Karpas-422 (cell line): ENCODE measurements at regions not wholly inside any gene's neighbourhood (a gene's known extent, or its start where the extent isn't known, plus 50 kb on each side); places are given as distances from the start of the nearest gene placed in this dataset.

Experiments used
- DNase-seq: peaks from one replicate; pipeline ENCODE4 v3.0.0-alpha.2; 2015
- H2AFZ ChIP-seq: fragments of 200-600 bp; sonication (generic); 2 replicates; pipeline ENCODE4 v1.6.1; 2014; ENCODE audit warnings: antibody characterized with exemption, low read length, mixed read lengths
- H3K27ac ChIP-seq: fragments of 200-600 bp; sonication (generic); 2 replicates; pipeline ENCODE4 v1.5.1; 2014; ENCODE audit warnings: mild to moderate bottlenecking, low read length, moderate library complexity
- H3K27me3 ChIP-seq: fragments of 200-600 bp; sonication (generic); 2 replicates; pipeline ENCODE4 v1.6.1; 2014; ENCODE audit warnings: low read length, mixed read lengths
- H3K36me3 ChIP-seq: fragments of 200-600 bp; sonication (generic); 2 replicates; pipeline ENCODE4 v1.6.1; 2014; ENCODE audit warnings: low read length, mixed read lengths; ENCODE audit not compliant: insufficient read depth
- H3K4me1 ChIP-seq: fragments of 200-600 bp; sonication (generic); 2 replicates; pipeline ENCODE4 v1.6.1; 2014; ENCODE audit warnings: mild to moderate bottlenecking, low read length, mixed read lengths
- H3K4me2 ChIP-seq: fragments of 200-600 bp; sonication (generic); 2 replicates; pipeline ENCODE4 v1.6.1; 2014; ENCODE audit warnings: low read length, low read depth, mild to moderate bottlenecking; ENCODE audit not compliant: poor library complexity, severe bottlenecking
- H3K4me3 ChIP-seq: fragments of 200-600 bp; sonication (generic); 2 replicates; pipeline ENCODE4 v1.5.1; 2014; ENCODE audit warnings: mild to moderate bottlenecking, antibody characterized with exemption, low read length, mixed read lengths
- H3K79me2 ChIP-seq: fragments of 200-600 bp; sonication (generic); 2 replicates; pipeline ENCODE4 v1.6.1; 2014; ENCODE audit warnings: mild to moderate bottlenecking, low read length, mixed read lengths
- H3K9ac ChIP-seq: fragments of 200-600 bp; sonication (generic); 2 replicates; pipeline ENCODE4 v1.6.0; 2014; ENCODE audit warnings: low read length
- H3K9me2 ChIP-seq: fragments of 200-600 bp; sonication (generic), shearing (Covaris generic); replicated peaks from 2 replicates; pipeline ENCODE4 v1.6.0; 2014; ENCODE audit warnings: mild to moderate bottlenecking, low read length, moderate library complexity; ENCODE audit not compliant: insufficient read depth
- H3K9me3 ChIP-seq: fragments of 300-700, 200-600 bp; sonication (generic); 2 replicates; pipeline ENCODE4 v1.6.1; 2014; ENCODE audit warnings: low read length, mixed read lengths
- H4K20me1 ChIP-seq: fragments of 200-600 bp; sonication (generic); 2 replicates; pipeline ENCODE4 v1.6.1; 2014; ENCODE audit warnings: mild to moderate bottlenecking, antibody characterized with exemption, low read length, low read depth; ENCODE audit not compliant: insufficient read depth

- Histone ChIP-seq H3K4me3 (no peak overlapping the region), H3K79me2 (no peaks in the 10 kb centered on the region), H3K27me3 (no peaks in the 10 kb centered on the region), H4K20me1 (no peaks in the 10 kb centered on the region), H3K27ac (no peak overlapping the region), H3K9me3 (no peaks in the 10 kb centered on the region), H3K9ac (no peak overlapping the region), H3K4me1 (no peaks in the 10 kb centered on the region), H3K9me2 (no peaks in the 10 kb centered on the region), H3K36me3 (no peaks in the 10 kb centered on the region), H2AFZ (no peak overlapping the region), H3K4me2 (no peak overlapping the region)
- DNase-seq, result no peak
Observed at GRCh38 chr5:38008198-38008597, 168.4 kb upstream of the GDNF start.

GRCh38 chr5:37999593-37999992 is 159.8 kb upstream of the GDNF start:
- Histone ChIP-seq H3K36me3 (no peaks in the 10 kb centered on the region), H3K4me1 (no peaks in the 10 kb centered on the region), H3K27me3 (no peaks in the 10 kb centered on the region), H3K9me2 (no peaks in the 10 kb centered on the region), H3K4me2 (no peak overlapping the region), H3K9ac (no peak overlapping the region), H3K4me3 (no peak overlapping the region), H2AFZ (no peak overlapping the region), H3K27ac (no peak overlapping the region), H3K9me3 (no peaks in the 10 kb centered on the region), H3K79me2 (no peaks in the 10 kb centered on the region), H4K20me1 (no peaks in the 10 kb centered on the region)
- no peak for DNase-seq

DNA sequence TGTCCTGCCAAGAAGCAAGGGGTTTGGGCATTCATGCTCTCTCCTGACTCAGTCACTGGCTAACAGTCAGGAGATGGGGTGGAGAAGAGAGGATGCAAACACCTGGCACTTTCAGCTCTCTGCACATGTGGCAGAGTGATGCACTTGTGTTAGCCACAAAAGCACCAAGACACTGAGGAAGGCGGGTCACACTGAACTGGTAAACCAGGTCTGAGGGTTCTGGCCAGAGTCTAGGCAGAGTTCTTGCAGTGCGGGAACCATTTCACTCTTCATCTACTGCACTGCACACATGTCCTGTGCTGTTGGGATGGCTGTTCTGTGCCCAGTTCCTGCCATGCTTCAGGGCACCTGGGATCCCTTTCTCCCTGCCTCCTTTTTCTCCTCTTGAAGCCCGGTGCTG is 157.1 kb upstream of the GDNF start:
- H3K9me2 ChIP-seq, result no peaks in the 10 kb centered on the region
- no peaks in the 10 kb centered on the region for H3K4me1 ChIP-seq
- no peak overlapping the region for H3K9ac ChIP-seq
- no peak overlapping the region for H2AFZ ChIP-seq
- H3K79me2 ChIP-seq, result no peaks in the 10 kb centered on the region
- no peak overlapping the region for H3K27ac ChIP-seq
- H3K27me3 ChIP-seq, result no peaks in the 10 kb centered on the region
- no peak for DNase-seq
- no peak overlapping the region for H3K4me3 ChIP-seq
- H3K4me2 ChIP-seq, result no peak overlapping the region
- no peaks in the 10 kb centered on the region for H4K20me1 ChIP-seq
- H3K36me3 ChIP-seq, result no peaks in the 10 kb centered on the region
- H3K9me3 ChIP-seq, result no peaks in the 10 kb centered on the region

DNA sequence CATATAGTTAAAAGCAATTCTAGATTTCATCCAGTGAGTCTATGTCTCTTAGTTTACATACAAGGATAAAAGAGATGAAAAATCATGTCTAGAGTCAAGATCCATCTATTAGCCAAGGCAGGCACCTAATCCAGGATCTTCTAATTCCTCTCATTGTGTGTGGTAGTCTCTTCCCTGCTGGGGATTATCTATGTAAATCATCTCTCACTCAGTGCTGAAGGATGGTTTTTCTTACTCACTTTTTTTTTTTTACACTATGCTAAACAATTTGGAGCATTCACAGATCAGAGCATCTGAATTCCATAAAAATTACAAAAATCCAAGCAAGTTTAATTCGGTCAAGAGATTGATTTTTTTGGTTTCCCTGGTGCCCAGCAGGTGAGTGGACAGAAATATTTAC is 154.9 kb upstream of the GDNF start:
- Histone ChIP-seq H3K27me3 (no peaks in the 10 kb centered on the region), H3K9ac (no peak overlapping the region), H3K4me3 (no peak overlapping the region), H3K9me3 (no peaks in the 10 kb centered on the region), H3K79me2 (no peaks in the 10 kb centered on the region), H3K9me2 (no peaks in the 10 kb centered on the region), H3K4me1 (no peaks in the 10 kb centered on the region), H3K4me2 (no peak overlapping the region), H3K36me3 (no peaks in the 10 kb centered on the region), H2AFZ (no peak overlapping the region), H3K27ac (no peak overlapping the region), H4K20me1 (no peaks in the 10 kb centered on the region)
- DNase-seq, result no peak

DNA sequence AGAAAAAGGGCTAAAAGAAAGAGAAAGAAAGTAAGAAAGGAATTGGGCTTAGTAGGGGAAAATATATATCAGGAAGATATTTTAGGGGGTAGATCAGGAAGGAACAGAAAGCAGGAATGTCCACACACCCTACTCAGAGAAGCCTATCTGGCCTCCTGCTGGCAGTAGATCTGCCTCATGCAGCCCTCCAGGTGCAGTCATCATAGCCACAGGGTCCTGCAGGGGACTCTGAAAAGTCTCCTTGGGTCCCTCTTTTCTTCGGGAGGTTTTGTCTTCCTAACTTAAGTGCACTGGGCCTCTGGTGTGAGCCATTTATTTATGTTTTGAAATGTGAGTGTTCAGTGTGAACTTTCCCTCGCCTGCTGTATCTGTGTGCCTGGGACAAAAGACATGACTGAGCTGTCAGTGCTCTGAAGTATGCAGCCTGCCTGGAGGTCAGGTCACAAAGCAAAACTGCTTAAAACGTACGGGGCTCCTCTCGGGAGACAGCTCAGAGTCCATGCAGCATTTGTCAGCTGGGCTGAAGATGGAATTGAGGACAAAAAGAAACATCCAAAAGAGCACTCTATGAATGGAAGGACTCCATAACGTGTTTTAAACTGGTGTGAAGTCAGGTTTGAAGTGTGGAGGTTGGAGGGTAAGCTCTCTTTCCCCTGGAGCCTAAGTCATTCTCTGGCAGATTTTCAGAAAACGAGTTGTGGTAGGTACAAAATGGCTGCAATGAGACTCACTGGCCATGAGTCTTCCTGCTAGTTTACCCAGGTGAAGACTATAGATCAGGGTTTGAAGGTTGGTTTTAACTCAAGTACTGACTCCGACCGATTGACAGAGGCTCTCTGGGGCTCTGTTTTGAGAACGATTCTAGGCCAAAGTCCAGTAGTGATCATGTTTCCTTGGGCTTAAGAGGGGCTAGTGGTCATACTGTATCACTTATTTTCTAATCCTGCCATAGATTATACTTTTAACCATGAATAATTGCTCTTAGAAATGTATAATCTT is 151.8 kb upstream of the GDNF start:
- DNase-seq, result no peak
- H3K79me2 ChIP-seq, result no peaks in the 10 kb centered on the region
- no peaks in the 10 kb centered on the region for H3K27me3 ChIP-seq
- H2AFZ ChIP-seq, result no peak overlapping the region; the same call in 1 of the 2 replicates
- H3K9me2 ChIP-seq, result no peaks in the 10 kb centered on the region
- H3K9ac ChIP-seq, result no peak overlapping the region
- H3K9me3 ChIP-seq, result no peaks in the 10 kb centered on the region
- no peaks in the 10 kb centered on the region for H3K36me3 ChIP-seq
- no peaks in the 10 kb centered on the region for H3K4me1 ChIP-seq
- H3K27ac ChIP-seq, result no peak overlapping the region
- H4K20me1 ChIP-seq, result no peaks in the 10 kb centered on the region
- no peak overlapping the region for H3K4me2 ChIP-seq
- H3K4me3 ChIP-seq, result no peak overlapping the region

DNA sequence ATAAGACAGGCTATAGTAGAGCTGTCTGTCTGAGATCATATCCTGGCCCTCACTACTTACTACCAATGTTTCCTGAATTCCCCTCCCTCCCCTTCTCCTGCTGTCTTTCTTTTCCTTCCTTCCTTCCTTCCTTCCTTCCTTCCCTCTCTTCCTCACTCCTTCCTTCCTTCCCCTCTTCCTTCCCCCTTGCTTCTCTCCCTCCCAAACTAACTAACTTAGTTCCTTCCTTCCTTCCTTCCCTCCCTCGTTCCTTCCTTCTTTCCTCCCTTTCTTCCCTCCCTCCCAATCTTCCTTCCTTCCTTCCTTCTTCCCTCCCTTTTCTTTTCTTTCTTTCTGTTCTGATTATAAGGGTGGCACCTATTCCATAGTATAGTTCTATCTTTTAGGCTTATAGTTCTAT is 150.0 kb upstream of the GDNF start:
- Histone ChIP-seq H3K9ac (no peak overlapping the region), H3K9me3 (no peaks in the 10 kb centered on the region), H3K79me2 (no peaks in the 10 kb centered on the region), H3K4me3 (no peak overlapping the region), H2AFZ (no peak overlapping the region), H3K27me3 (no peaks in the 10 kb centered on the region), H3K4me1 (no peaks in the 10 kb centered on the region), H3K9me2 (no peaks in the 10 kb centered on the region), H3K36me3 (no peaks in the 10 kb centered on the region), H4K20me1 (no peaks in the 10 kb centered on the region), H3K27ac (no peak overlapping the region), H3K4me2 (no peak overlapping the region)
- DNase-seq, result no peak

DNA sequence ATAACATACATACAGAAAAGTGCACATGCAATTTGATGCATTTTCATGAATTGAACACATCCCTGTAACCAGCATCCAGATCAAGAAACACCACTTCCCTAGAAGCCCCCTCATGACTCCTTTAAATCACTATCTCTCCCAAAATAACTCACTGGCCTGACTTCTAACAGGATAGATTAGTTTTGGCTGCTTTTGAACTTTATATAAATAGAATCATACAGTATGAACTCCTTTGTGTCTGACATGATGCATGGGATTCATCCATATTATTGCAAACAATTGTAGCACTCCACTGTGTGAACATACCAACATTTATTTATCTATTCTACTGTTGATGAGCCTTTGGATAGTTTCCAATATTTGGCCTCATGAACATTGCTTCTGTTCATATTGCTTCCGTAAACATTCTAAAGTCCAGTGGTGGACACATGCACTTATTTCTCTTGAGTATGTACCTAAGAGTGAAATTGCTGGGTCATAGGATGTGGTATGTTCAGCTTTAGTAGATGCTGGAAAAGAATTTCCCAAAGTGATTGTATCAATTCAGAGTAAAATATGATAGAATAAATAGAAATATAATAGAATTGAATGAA is 148.7 kb upstream of the GDNF start:
- Histone ChIP-seq H3K27ac (no peak overlapping the region), H3K27me3 (no peaks in the 10 kb centered on the region), H3K36me3 (no peaks in the 10 kb centered on the region), H2AFZ (no peak overlapping the region), H3K4me1 (no peaks in the 10 kb centered on the region), H3K4me2 (no peak overlapping the region), H3K9me2 (no peaks in the 10 kb centered on the region), H4K20me1 (no peaks in the 10 kb centered on the region), H3K79me2 (no peaks in the 10 kb centered on the region), H3K4me3 (no peak overlapping the region), H3K9ac (no peak overlapping the region), H3K9me3 (no peaks in the 10 kb centered on the region)
- DNase-seq, result no peak

- H2AFZ ChIP-seq, result no peak overlapping the region
- H3K9me3 ChIP-seq, result no peaks in the 10 kb centered on the region
- H3K9me2 ChIP-seq, result no peaks in the 10 kb centered on the region
- H3K27ac ChIP-seq, result no peak overlapping the region
- no peaks in the 10 kb centered on the region for H3K79me2 ChIP-seq
- no peaks in the 10 kb centered on the region for H3K4me1 ChIP-seq
- no peak overlapping the region for H3K9ac ChIP-seq
- no peaks in the 10 kb centered on the region for H3K36me3 ChIP-seq
- no peaks in the 10 kb centered on the region for H3K27me3 ChIP-seq
- no peak for DNase-seq
- H4K20me1 ChIP-seq, result no peaks in the 10 kb centered on the region
- H3K4me3 ChIP-seq, result no peak overlapping the region
- H3K4me2 ChIP-seq, result no peak overlapping the region
Observed at GRCh38 chr5:37984300-37984699, 144.5 kb upstream of the GDNF start.
